ENCODE measurements at regions not wholly inside any gene's neighbourhood (a gene's known extent, or its start where the extent isn't known, plus 50 kb on each side); places are given as distances from the start of the nearest gene placed in this dataset.
"Not testable (repeated sequence)": the region's sequence is repeated elsewhere in the genome, so short reads cannot be mapped to it uniquely, and the experiment has no call there.

DNA sequence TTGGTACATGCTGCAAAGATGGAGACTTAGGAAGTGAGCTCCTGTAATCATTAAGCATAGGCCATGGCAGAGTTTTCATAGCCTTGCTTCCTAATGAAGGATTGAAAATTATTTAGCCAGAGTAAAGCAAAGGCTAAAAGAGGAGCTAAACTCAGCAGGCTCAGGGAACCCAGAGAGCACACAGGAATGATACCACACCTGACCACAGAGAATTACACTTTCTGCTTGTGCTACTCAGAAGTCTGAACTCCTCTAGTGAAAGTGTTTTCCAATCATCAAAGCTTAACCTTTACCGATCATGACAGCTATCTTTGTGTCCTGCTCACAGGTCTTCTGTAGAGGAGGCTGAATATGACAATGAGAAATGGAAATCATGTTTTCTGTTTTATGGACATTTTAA lies 347.7 kb downstream of the OTUD1 start:
- H3K27ac Mint-ChIP-seq: no peak overlapping the region

DNA sequence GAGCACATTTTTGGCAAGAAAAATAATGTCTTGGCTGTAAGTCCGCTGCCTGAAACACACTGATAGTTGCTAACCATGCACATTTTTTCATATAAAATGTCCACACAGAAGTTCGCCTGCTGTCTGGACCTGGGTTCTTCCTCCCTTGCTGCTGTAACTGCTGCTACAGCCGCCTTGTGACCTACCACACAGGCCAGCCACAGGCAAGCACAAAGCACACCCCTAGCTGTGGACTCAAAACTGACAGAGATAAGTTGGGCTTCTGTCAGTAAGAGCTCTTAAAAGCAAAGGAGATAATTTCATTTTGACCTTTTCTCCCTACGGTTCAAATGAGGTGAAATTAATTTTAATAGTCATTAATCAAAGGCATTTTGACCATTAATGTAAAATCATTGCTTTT lies 354.7 kb downstream of the OTUD1 start:
- Mint-ChIP-seq H3K4me1 (ENCODE audit: low read depth) (no peaks in the 10 kb centered on the region), H3K4me3 (no peak overlapping the region), H3K9me3 (peaks cover 39% of the 10 kb centered on the region), H3K27me3 (ENCODE audit: insufficient read depth) (no peaks in the 10 kb centered on the region), H3K36me3 (ENCODE audit: low read depth) (no peaks in the 10 kb centered on the region), H3K27ac (no peak overlapping the region)
- TF ChIP-seq, protein P1, sequence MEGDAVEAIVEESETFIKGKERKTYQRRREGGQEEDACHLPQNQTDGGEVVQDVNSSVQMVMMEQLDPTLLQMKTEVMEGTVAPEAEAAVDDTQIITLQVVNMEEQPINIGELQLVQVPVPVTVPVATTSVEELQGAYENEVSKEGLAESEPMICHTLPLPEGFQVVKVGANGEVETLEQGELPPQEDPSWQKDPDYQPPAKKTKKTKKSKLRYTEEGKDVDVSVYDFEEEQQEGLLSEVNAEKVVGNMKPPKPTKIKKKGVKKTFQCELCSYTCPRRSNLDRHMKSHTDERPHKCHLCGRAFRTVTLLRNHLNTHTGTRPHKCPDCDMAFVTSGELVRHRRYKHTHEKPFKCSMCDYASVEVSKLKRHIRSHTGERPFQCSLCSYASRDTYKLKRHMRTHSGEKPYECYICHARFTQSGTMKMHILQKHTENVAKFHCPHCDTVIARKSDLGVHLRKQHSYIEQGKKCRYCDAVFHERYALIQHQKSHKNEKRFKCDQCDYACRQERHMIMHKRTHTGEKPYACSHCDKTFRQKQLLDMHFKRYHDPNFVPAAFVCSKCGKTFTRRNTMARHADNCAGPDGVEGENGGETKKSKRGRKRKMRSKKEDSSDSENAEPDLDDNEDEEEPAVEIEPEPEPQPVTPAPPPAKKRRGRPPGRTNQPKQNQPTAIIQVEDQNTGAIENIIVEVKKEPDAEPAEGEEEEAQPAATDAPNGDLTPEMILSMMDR (IDR thresholded peaks at IDR 0.05): no peak
- no peak for DNase-seq

More for the DNA sequence above, 347.7 kb downstream of the OTUD1 start:
- Mint-ChIP-seq H3K4me3 (no peak overlapping the region), H3K27me3 (ENCODE audit: insufficient read depth) (no peaks in the 10 kb centered on the region; the same call in 1 of the 2 replicates), H3K9me3 (peaks cover 52% of the 10 kb centered on the region), H3K4me1 (ENCODE audit: low read depth) (no peaks in the 10 kb centered on the region), H3K36me3 (ENCODE audit: low read depth) (no peaks in the 10 kb centered on the region)
- DNase-seq: no peak
- TF ChIP-seq, protein P1 (IDR thresholded peaks at IDR 0.05): no peak

DNA sequence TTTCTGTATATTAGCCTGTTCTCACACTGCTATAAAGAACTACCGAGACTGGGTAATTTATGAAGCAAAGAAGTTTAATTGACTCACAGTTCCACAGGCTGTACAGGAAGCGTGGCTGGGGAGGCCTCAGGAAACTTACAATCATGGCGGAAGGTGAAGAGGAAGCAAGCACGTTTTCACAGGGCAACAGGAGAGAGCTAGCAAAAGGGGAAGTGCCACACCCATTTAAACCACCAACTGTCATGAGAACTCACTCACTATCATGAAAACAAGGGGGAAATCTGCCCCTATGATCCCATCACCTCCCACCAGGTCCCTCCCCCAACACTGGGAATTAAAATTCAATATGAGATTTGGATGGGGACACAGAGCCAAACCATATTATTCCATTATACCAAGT lies 358.6 kb downstream of the OTUD1 start:
- H3K4me3 Mint-ChIP-seq; H3K36me3 Mint-ChIP-seq (ENCODE audit: low read depth); DNase-seq; H3K27ac Mint-ChIP-seq; H3K4me1 Mint-ChIP-seq (ENCODE audit: low read depth); H3K27me3 Mint-ChIP-seq (ENCODE audit: insufficient read depth): not testable (repeated sequence)
- H3K9me3 Mint-ChIP-seq: peaks cover 75% of the 10 kb centered on the region

DNA sequence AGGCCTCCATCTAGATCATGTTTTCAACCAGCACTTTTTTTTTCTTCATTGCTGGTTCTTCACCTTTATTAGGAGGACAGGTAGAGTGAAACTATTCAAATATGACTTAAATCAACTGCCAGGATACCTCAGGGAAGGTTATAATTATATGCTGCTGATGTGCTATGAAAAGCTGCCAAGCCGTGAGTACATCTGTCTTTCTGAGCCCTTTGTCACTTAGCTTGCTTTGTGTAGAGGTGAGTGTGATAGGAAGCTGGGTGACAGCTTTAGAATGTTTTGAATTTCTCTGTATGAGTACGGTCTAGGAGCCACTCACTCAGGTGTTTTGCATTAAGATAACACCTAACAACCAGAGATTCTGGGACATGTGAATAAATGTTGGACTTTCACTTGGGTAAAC lies 365.2 kb downstream of the OTUD1 start:
- Mint-ChIP-seq H3K4me3 (no peak overlapping the region), H3K4me1 (ENCODE audit: low read depth) (no peaks in the 10 kb centered on the region), H3K36me3 (ENCODE audit: low read depth) (peaks cover 12% of the 10 kb centered on the region; the same call in 1 of the 2 replicates), H3K9me3 (peaks cover 67% of the 10 kb centered on the region), H3K27ac (no peak overlapping the region), H3K27me3 (ENCODE audit: insufficient read depth) (no peaks in the 10 kb centered on the region; the same call in 1 of the 2 replicates)
- TF ChIP-seq, protein P1 (IDR thresholded peaks at IDR 0.05): no peak
- no peak for DNase-seq

DNA sequence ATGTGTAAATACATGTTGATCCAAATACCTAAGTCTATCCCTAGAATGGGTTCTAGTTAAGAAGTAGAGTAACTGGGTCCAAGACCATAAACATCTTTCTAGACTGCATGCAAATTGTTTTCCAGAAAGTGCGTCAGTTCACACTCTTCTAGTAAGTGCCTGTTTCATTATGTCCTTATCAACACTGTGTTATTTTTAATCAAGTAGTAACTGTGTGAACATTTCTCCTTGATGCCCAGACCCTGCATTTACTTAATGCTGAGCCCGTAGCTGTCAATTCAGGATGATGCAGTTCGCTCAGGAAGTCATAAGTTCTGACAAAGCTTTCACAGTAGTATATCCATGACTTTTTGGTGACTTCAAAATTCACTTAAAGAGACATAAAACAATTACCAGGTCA lies 374.8 kb downstream of the OTUD1 start:
- no peak overlapping the region for H3K27ac Mint-ChIP-seq
- H3K9me3 Mint-ChIP-seq: peaks cover 9% of the 10 kb centered on the region; the same call in 1 of the 2 replicates
- no peaks in the 10 kb centered on the region for H3K36me3 Mint-ChIP-seq (ENCODE audit: low read depth)
- H3K4me3 Mint-ChIP-seq: no peak overlapping the region
- H3K27me3 Mint-ChIP-seq (ENCODE audit: insufficient read depth): no peaks in the 10 kb centered on the region
- no peaks in the 10 kb centered on the region for H3K4me1 Mint-ChIP-seq (ENCODE audit: low read depth)
- TF ChIP-seq, protein P1 (IDR thresholded peaks at IDR 0.05): no peak
- no peak for DNase-seq

DNA sequence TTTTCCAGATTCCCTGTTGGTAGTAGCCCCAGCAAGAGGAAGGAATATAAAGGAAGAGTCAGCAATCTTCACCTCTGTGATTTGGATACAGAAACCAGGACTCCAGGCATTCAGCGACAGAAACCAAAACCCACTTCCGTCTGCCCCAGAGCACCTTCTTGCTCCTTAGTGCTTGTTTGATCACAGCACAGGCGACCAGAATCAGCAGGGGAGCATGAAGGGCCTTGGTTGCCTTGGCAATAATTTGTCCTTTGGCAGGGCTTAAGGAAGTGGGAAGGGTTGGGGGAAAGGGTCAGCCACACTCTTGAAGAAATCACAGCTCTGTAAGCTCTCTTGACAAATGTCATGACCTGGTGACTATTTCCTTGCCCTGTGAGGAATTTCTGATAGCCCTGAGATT lies 379.6 kb downstream of the OTUD1 start:
- H3K36me3 Mint-ChIP-seq (ENCODE audit: low read depth): no peaks in the 10 kb centered on the region; the same call in 1 of the 2 replicates
- H3K4me3 Mint-ChIP-seq: no peak overlapping the region
- H3K27ac Mint-ChIP-seq: no peak overlapping the region
- H3K4me1 Mint-ChIP-seq (ENCODE audit: low read depth): no peaks in the 10 kb centered on the region
- no peak for DNase-seq
- TF ChIP-seq, protein P1 (IDR thresholded peaks at IDR 0.05): no peak
- H3K27me3 Mint-ChIP-seq (ENCODE audit: insufficient read depth): no peaks in the 10 kb centered on the region
- peaks cover 26% of the 10 kb centered on the region for H3K9me3 Mint-ChIP-seq
